ENCODE measurements at regions not wholly inside any gene's neighbourhood (a gene's known extent, or its start where the extent isn't known, plus 50 kb on each side); places are given as distances from the start of the nearest gene placed in this dataset.

GRCh38 chr2:212873256-212873655 lies 278.2 kb downstream of the IKZF2 start:
- no CpG with 5 or more reads among the region's 2 CpGs for WGBS (ENCODE audit: insufficient coverage)
- intact Hi-C loops (cut with micrococcal nuclease), result no loop called here
- DNase-seq, result no peak
- Mint-ChIP-seq H3K27me3 (ENCODE audit: low read depth in 3 of 3) (no peaks in the 10 kb centered on the region), H3K9me3 (peaks cover 6 to 21% (median 13%) of the 10 kb centered on the region in 7 donors), H3K27ac (no peak overlapping the region), H3K36me3 (no peaks in the 10 kb centered on the region), H3K4me1 (no peaks in the 10 kb centered on the region), H3K4me3 (no peak overlapping the region)
- no peak overlapping the region for H3K4me2 ChIP-seq (replicated peaks; ENCODE audit: extremely low read depth, low read length, poor library complexity, severe bottlenecking)
- peaks cover 0 to 12% of the 10 kb centered on the region in 2 donors for H3K9me3 ChIP-seq (replicated peaks in 1 of 2; ENCODE audit: control insufficient read depth in 1 of 2, insufficient read depth in 1 of 2, low read length in 2 of 2)
- no peaks in the 10 kb centered on the region for H3K36me3 ChIP-seq (replicated peaks in 1 of 2; ENCODE audit: control insufficient read depth in 1 of 2, insufficient read depth in 2 of 2, low read length in 2 of 2)
- H3K9ac ChIP-seq (ENCODE audit: insufficient read depth, low read length, poor library complexity, severe bottlenecking), result no peak overlapping the region
- no peaks in the 10 kb centered on the region for H3K79me2 ChIP-seq (ENCODE audit: insufficient read depth, low read length)
- TF ChIP-seq CTCF (IDR thresholded peaks at IDR 0.05), result no peak
- H2AFZ ChIP-seq (ENCODE audit: insufficient read depth, low read depth, low read length, poor library complexity, severe bottlenecking), result no peak overlapping the region
- H3K27ac ChIP-seq (ENCODE audit: low read depth in 1 of 2, low read length in 2 of 2), result no peak overlapping the region
- no peaks in the 10 kb centered on the region for H4K20me1 ChIP-seq (ENCODE audit: insufficient read depth, low read length)
- H3K4me1 ChIP-seq (ENCODE audit: control insufficient read depth in 1 of 2, insufficient read depth in 2 of 2, low read length in 2 of 2), result no peaks in the 10 kb centered on the region
- no peaks in the 10 kb centered on the region for H3K27me3 ChIP-seq (ENCODE audit: control insufficient read depth in 2 of 2, insufficient read depth in 2 of 2, low read length in 2 of 2)
- H3K4me3 ChIP-seq (replicated peaks in 1 of 3; ENCODE audit: low read depth in 2 of 3, low read length in 3 of 3), result no peak overlapping the region

- H3K9me3 ChIP-seq (replicated peaks in 1 of 2; ENCODE audit: control insufficient read depth in 1 of 2, insufficient read depth in 1 of 2, low read length in 2 of 2), result peaks cover 0 to 11% of the 10 kb centered on the region in 2 donors
- H2AFZ ChIP-seq (ENCODE audit: insufficient read depth, low read depth, low read length, poor library complexity, severe bottlenecking), result no peak overlapping the region
- Mint-ChIP-seq H3K27ac (no peak overlapping the region), H3K9me3 (peaks cover 4 to 13% (median 9%) of the 10 kb centered on the region in 7 donors), H3K4me3 (no peak overlapping the region), H3K27me3 (ENCODE audit: low read depth in 3 of 3) (no peaks in the 10 kb centered on the region), H3K4me1 (no peaks in the 10 kb centered on the region), H3K36me3 (no peaks in the 10 kb centered on the region)
- no peaks in the 10 kb centered on the region for H4K20me1 ChIP-seq (ENCODE audit: insufficient read depth, low read length)
- H3K4me3 ChIP-seq (replicated peaks in 1 of 3; ENCODE audit: low read depth in 2 of 3, low read length in 3 of 3), result no peak overlapping the region
- H3K9ac ChIP-seq (ENCODE audit: insufficient read depth, low read length, poor library complexity, severe bottlenecking), result no peak overlapping the region
- no peak for DNase-seq
- no peak overlapping the region for H3K4me2 ChIP-seq (replicated peaks; ENCODE audit: extremely low read depth, low read length, poor library complexity, severe bottlenecking)
- H3K36me3 ChIP-seq (replicated peaks in 1 of 2; ENCODE audit: control insufficient read depth in 1 of 2, insufficient read depth in 2 of 2, low read length in 2 of 2), result no peaks in the 10 kb centered on the region
- H3K4me1 ChIP-seq (ENCODE audit: control insufficient read depth in 1 of 2, insufficient read depth in 2 of 2, low read length in 2 of 2), result no peaks in the 10 kb centered on the region
- no peaks in the 10 kb centered on the region for H3K79me2 ChIP-seq (ENCODE audit: insufficient read depth, low read length)
- TF ChIP-seq CTCF (IDR thresholded peaks at IDR 0.05), result no peak
- intact Hi-C loops (cut with micrococcal nuclease), result no loop called here
- no peaks in the 10 kb centered on the region for H3K27me3 ChIP-seq (ENCODE audit: control insufficient read depth in 2 of 2, insufficient read depth in 2 of 2, low read length in 2 of 2)
- H3K27ac ChIP-seq (ENCODE audit: low read depth in 1 of 2, low read length in 2 of 2), result no peak overlapping the region
Measured at GRCh38 chr2:212871597-212871996, 279.8 kb downstream of the IKZF2 start.
